ENCODE measurements at regions not wholly inside any gene's neighbourhood (a gene's known extent, or its start where the extent isn't known, plus 50 kb on each side); places are given as distances from the start of the nearest gene placed in this dataset.

DNA sequence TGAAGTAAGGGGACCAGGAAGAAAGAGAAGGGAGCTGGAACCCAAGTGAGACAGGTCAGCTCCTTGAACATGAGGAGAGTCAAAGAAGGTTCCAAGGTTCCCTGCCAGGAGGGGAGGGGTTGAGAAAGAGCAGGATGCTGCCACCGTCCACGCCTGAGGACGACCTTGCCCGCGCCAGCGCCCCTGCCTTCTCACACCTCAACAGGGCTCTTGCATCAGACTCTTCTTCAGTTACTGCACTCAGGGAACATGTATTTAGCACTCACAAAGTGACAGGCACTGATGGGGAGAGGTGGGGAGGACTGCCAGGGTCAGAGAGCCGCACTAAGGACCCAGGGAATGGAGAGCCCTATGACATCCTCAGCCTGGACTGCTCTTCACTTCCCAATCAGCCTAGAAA is 102.1 kb upstream of the NUDT4 start (continued):
- TF ChIP-seq REST (IDR thresholded peaks at IDR 0.05; ENCODE audit: unreplicated experiment) (no peak), EZH2phosphoT487 (IDR thresholded peaks at IDR 0.05; ENCODE audit: unreplicated experiment) (no peak), ETS1 (IDR thresholded peaks at IDR 0.05) (no peak)

DNA sequence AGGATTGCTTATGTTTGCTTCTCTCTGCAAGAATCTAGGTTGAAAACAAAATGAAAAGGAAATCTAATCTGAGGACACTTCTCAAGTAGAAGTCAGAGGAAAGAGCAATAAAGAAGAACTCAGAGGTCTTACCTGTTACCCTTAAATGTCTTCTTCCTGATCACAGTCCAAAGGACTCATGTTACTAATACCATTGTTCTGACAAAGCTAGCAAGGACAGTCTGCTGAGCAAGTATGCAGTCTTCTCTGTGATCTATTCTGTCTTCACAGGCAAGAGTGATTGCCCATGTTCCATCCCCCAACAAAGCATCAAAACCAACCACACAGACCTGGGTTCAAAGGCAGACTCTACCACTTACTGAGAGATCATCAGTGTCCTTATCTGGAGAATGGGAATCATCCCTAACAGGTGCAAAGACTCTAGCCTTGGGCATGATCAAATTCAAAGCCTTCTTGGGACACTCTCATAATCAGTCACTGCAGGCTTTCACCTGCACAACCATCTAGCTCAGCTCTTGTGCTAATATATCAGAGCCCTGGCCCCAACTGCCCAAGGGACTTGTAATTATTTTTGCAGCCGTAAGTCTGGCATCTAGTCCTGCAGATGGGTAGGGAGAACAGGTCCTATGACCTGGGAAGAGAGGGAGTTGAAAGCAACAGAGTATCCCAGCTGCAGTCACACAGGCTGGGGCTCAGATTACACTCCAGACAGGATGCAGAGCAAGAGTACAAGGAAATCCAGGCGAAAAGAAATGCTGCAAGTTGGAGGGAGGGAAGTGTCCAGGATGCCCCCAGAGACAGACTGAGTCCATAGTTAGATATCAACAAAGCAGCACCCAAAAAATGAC is 97.9 kb upstream of the NUDT4 start:
- Mint-ChIP-seq H3K36me3 (ENCODE audit: low read depth) (no peaks in the 10 kb centered on the region), H3K27me3 (ENCODE audit: insufficient read depth, low read depth, poor library complexity) (peaks cover 2% of the 10 kb centered on the region), H3K4me1 (peaks cover 9% of the 10 kb centered on the region), H3K27ac (no peak overlapping the region), H3K9me3 (no peaks in the 10 kb centered on the region), H3K4me3 (no peak overlapping the region)
- DNase-seq (ENCODE audit: low spot score) (no peak), ATAC-seq (peak; percentile 59; the same call in 2 of the 3 replicates)
- Histone ChIP-seq H3K9me2 (ENCODE audit: insufficient read depth) (no peaks in the 10 kb centered on the region), H4K20me1 (replicated peaks; ENCODE audit: insufficient read depth) (no peaks in the 10 kb centered on the region), H3K4me3 (no peak overlapping the region), H3K79me2 (replicated peaks; ENCODE audit: insufficient read depth) (no peaks in the 10 kb centered on the region), H3K27ac (ENCODE audit: low read depth) (no peak overlapping the region), H2AFZ (0 out of 2 replicates have a peak overlapping the region, but pooled peaks have one; percentile 34), H3K27me3 (ENCODE audit: insufficient read depth) (no peaks in the 10 kb centered on the region), H3K36me3 (ENCODE audit: insufficient read depth) (no peaks in the 10 kb centered on the region), H3F3A (replicated peaks; ENCODE audit: low read depth) (no peaks in the 10 kb centered on the region), H3K4me2 (no peak overlapping the region), H3K4me1 (ENCODE audit: insufficient read depth) (no peaks in the 10 kb centered on the region)
- no peak for TF ChIP-seq CREB1 (CRISPR knock-in tag; IDR thresholded peaks at IDR 0.05; ENCODE audit: low read depth)
- TF ChIP-seq STAT1 (IDR thresholded peaks at IDR 0.05; ENCODE audit: unreplicated experiment) = no peak
- no peak for TF ChIP-seq ZNF114 (CRISPR knock-in tag; IDR thresholded peaks at IDR 0.05)
- no peak for TF ChIP-seq CTCF (conservative IDR thresholded peaks at IDR 0.05; ENCODE audit: low read depth in 2 of 2)
- no peak for TF ChIP-seq ZNF462 (CRISPR knock-in tag; IDR thresholded peaks at IDR 0.05)
- TF ChIP-seq NANOG (IDR thresholded peaks at IDR 0.05; ENCODE audit: borderline replicate concordance) = no peak
- no peak for TF ChIP-seq ETS1 (IDR thresholded peaks at IDR 0.05)
- TF ChIP-seq EZH2phosphoT487 (IDR thresholded peaks at IDR 0.05; ENCODE audit: unreplicated experiment) = no peak
